Right atrium auricular region (tissue), 2 donors: ENCODE measurements at regions not wholly inside any gene's neighbourhood (a gene's known extent, or its start where the extent isn't known, plus 50 kb on each side); places are given as distances from the start of the nearest gene placed in this dataset.

ENCODE experiments used
- DNase-seq: peaks from one replicate; pipeline ENCODE4 v3.0.0-alpha.2; 2019; ENCODE audit warnings: low spot score
- H3K27ac ChIP-seq, 2 donors: fragments of 200-600 bp; sonication (generic); 1 replicate in 1 of 2; 2 replicates in 1 of 2; pipeline ENCODE4 v1.5.1; 2016 to 2019
- H3K27me3 ChIP-seq, 2 donors: fragments of 200-600 bp; sonication (generic); one replicate each; pipeline versions ENCODE4 v1.5.1 to v1.6.0; 2017 to 2019
- H3K36me3 ChIP-seq: fragments of 200-600 bp; sonication (generic); one replicate; pipeline ENCODE4 v1.5.1; 2016
- H3K4me1 ChIP-seq, 2 donors: fragments of 200-600 bp; sonication (generic); one replicate each; pipeline versions ENCODE4 v1.5.1 to v1.6.0; 2017 to 2019
- H3K4me3 ChIP-seq, 2 donors: fragments of 200-600 bp; sonication (generic); 1 replicate in 1 of 2; 2 replicates in 1 of 2; pipeline ENCODE4 v1.5.1; 2017 to 2019; ENCODE audit warnings: mild to moderate bottlenecking in 1 of 2, moderate library complexity in 1 of 2
- H3K9me3 ChIP-seq, 2 donors: fragments of 200-600 bp; sonication (generic); one replicate each; pipeline ENCODE4 v1.5.1; 2019
- TF ChIP-seq, protein P1 (sequence below), 2 donors: fragments of 200-600 bp; sonication (generic); IDR thresholded peaks; one replicate each; pipeline ENCODE4 v1.5.1; 2019; ENCODE audit warnings: antibody characterized with exemption in 2 of 2

DNA sequence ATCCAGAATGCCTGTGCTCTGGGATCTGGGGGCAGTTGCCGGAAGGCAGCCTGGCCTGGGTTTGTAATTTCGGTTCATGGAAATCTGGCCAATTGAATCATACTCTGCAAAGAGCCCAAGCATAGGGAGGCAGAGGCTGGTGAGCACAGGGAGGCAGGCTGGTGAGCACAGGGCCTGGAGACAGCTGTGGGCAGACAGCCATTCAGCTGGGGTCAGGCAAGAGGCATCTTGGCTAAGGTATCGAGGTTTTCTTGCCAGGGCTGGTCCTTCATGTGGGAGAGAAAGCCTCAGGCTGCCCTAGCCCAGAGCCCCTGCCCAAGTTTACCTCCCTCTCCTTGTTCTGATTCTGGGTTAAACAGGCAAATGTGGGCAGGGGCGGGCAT is 63.7 kb upstream of the BAIAP2L1 start:
- no peak overlapping the region for H3K4me3 ChIP-seq
- H3K27ac ChIP-seq: no peak overlapping the region
- H3K4me1 ChIP-seq: no peaks in the 10 kb centered on the region
- no peak for DNase-seq
- TF ChIP-seq, protein P1, sequence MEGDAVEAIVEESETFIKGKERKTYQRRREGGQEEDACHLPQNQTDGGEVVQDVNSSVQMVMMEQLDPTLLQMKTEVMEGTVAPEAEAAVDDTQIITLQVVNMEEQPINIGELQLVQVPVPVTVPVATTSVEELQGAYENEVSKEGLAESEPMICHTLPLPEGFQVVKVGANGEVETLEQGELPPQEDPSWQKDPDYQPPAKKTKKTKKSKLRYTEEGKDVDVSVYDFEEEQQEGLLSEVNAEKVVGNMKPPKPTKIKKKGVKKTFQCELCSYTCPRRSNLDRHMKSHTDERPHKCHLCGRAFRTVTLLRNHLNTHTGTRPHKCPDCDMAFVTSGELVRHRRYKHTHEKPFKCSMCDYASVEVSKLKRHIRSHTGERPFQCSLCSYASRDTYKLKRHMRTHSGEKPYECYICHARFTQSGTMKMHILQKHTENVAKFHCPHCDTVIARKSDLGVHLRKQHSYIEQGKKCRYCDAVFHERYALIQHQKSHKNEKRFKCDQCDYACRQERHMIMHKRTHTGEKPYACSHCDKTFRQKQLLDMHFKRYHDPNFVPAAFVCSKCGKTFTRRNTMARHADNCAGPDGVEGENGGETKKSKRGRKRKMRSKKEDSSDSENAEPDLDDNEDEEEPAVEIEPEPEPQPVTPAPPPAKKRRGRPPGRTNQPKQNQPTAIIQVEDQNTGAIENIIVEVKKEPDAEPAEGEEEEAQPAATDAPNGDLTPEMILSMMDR (IDR thresholded peaks at IDR 0.05): no peak
- peaks cover 0 to under 1% of the 10 kb centered on the region in 2 donors for H3K9me3 ChIP-seq
- H3K27me3 ChIP-seq: no peaks in the 10 kb centered on the region
- no peaks in the 10 kb centered on the region for H3K36me3 ChIP-seq

DNA sequence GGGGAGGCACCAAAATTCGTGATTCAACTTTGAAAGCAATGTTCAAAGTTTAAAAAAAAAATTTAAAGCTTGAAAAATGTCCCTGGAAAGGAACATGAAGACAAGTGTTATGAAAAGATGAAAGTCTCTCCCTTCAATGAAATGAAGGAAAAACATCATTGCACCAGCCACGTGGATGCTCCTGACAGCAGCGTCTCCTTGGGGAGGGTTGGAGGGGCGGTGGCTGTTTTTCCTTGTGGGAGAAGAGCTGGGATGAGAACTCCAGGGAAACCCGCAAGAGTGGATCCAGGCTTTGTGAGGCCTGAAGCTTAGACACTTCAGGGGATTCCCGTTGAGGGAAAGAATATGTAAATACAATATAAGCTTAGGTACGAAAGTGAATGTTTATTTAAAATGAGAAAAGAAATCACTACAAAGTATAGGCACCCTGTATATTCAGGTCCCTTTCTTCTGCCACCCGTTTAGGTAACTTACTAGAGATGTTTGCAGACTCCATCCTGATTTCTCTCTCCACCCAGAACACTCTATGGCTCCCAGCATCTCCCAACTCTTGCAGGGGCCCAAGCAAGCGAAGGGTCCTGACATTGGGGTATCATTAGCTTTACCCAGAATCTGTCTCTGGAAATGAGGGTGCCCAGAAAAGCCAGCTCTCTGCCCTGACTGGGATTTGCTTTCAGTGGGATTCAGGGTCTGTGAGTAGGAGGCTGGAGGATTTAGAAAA is 63.1 kb upstream of the BAIAP2L1 start:
- TF ChIP-seq, protein P1 (IDR thresholded peaks at IDR 0.05): no peak
- Histone ChIP-seq H3K9me3 (no peaks in the 10 kb centered on the region), H3K27ac (no peak overlapping the region), H3K4me3 (no peak overlapping the region), H3K36me3 (no peaks in the 10 kb centered on the region), H3K4me1 (no peaks in the 10 kb centered on the region), H3K27me3 (no peaks in the 10 kb centered on the region)
- no peak for DNase-seq

DNA sequence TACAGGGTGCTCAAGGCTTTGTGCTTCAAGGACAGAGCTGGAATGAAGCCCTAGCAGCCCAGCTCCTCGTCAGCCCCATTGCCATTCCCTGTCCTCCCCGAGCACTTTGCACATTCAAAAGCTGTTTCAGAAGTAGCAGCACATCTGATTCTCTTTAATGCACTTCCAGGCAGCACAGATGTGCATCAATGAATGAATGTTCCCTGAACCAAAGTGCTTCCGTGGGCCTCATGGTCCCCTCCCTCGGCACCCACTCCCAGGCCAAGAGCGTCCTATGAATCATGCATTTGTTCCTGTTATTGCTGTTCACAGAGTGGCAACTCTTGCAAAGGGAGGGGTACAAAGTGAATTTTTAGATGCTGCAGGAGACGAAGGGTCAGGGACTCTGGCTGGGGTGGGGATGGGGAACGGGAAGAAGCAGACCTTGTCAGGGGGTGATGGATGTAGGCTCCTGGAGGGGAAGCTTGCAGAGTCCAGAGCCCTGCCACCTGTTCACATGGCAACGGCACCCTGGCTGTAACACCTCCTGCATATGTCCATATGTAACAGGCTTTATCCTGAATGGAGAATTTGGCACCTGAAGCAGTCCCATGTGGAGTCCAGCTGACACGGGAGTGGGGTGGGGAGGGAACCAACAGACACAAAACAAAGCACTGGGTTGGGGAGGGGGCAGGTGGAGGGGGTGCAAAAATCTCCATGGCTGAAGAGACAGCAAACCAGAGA is 62.2 kb upstream of the BAIAP2L1 start:
- no peak overlapping the region for H3K4me3 ChIP-seq
- no peaks in the 10 kb centered on the region for H3K4me1 ChIP-seq
- no peaks in the 10 kb centered on the region for H3K9me3 ChIP-seq
- no peak overlapping the region for H3K27ac ChIP-seq
- H3K27me3 ChIP-seq: no peaks in the 10 kb centered on the region
- H3K36me3 ChIP-seq: no peaks in the 10 kb centered on the region
- DNase-seq: no peak
- TF ChIP-seq, protein P1 (IDR thresholded peaks at IDR 0.05): no peak

DNA sequence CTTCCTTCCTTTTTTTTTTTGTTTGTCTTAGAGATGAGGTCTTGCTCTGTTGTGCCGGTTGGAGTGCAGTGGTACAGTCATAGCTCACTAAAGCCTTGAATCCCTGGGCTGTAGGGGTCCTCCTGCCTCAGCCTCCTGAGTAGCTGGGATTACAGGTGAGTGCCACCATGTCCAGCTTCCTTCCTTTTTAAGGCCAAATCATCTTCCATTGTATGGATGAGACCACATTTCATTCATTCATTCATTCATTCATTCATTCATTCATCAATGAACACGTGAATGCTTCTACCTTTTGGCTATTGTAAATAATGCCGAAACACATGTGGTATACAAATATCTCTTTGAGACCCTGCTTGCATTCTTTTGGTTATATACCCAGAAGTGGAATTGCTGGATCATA is 60.0 kb upstream of the BAIAP2L1 start:
- TF ChIP-seq, protein P1 (IDR thresholded peaks at IDR 0.05): no peak
- DNase-seq: no peak

DNA sequence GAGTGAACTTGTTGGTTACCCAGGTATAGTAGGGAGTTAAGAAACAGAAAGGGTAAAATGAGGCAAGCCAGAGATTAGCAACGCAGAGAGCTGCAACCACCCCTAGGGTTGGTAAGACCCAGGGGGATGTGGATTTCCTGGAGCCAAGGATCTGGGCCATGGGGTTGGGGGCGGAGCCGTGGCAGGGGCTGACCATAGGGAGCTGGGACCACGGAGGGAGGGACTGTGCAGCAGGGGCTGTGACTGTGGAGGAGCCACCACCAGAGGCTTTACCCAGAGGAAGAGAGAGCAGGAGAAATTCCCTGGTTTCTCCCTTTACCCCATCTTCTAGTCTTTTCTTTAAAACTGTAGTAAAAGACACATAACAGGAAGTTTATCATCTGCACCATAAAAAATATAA is 58.6 kb upstream of the BAIAP2L1 start:
- Histone ChIP-seq H3K4me1 (no peaks in the 10 kb centered on the region), H3K36me3 (no peaks in the 10 kb centered on the region), H3K4me3 (no peak overlapping the region), H3K27ac (no peak overlapping the region), H3K27me3 (no peaks in the 10 kb centered on the region), H3K9me3 (no peaks in the 10 kb centered on the region)
- no peak for DNase-seq
- TF ChIP-seq, protein P1 (IDR thresholded peaks at IDR 0.05): no peak

More for the DNA sequence above, 60.0 kb upstream of the BAIAP2L1 start:
- Histone ChIP-seq H3K9me3 (no peaks in the 10 kb centered on the region), H3K4me3 (no peak overlapping the region), H3K4me1 (no peaks in the 10 kb centered on the region), H3K36me3 (no peaks in the 10 kb centered on the region), H3K27ac (no peak overlapping the region), H3K27me3 (no peaks in the 10 kb centered on the region)
